IMR-90 (cell line): ENCODE measurements at regions not wholly inside any gene's neighbourhood (a gene's known extent, or its start where the extent isn't known, plus 50 kb on each side); places are given as distances from the start of the nearest gene placed in this dataset.

ENCODE experiments used
- ATAC-seq: fragments of 200-7000 bp; cut with Tn5 transposase; 2 replicates; pipeline ENCODE4 v1.9.1; 2020; ENCODE audit warnings: low read depth, mild to moderate bottlenecking, moderate library complexity
- BruUV-seq: library from RNA; stranded (reverse); fragments of 400-500 nt; replicated peaks from 2 replicates; lab custom pipeline; 2021; lab: Mats Ljungman, UMichigan
- CTCF ChIA-PET: fragments of 300-600 bp; formaldehyde crosslinking; extraction: SDS; loops from one replicate; lab custom pipeline; 2021; ENCODE audit warnings: antibody characterized with exemption; lab: Yijun Ruan, JAX
- POLR2A ChIA-PET: fragments of 300-600 bp; sonication (Branson Sonifier 250); formaldehyde crosslinking; loops from one replicate; lab custom pipeline; 2022; ENCODE audit warnings: antibody characterized with exemption; ENCODE audit not compliant: unreplicated experiment; lab: Charles Lee
- DNase-seq: peaks from one replicate; pipeline ENCODE4 v3.0.0; 2013
- H2AFZ ChIP-seq: replicated peaks from 2 replicates; pipeline ENCODE3; 2013; ENCODE audit warnings: low read length, mild to moderate bottlenecking; ENCODE audit not compliant: poor library complexity
- H2AK5ac ChIP-seq: 2 replicates; pipeline ENCODE4 v1.6.1; 2013; ENCODE audit warnings: low read depth, low read length, inconsistent platforms
- H2AK9ac ChIP-seq: replicated peaks from 2 replicates; pipeline ENCODE3; 2013; ENCODE audit warnings: mild to moderate bottlenecking, low read depth, low read length, moderate library complexity; ENCODE audit not compliant: poor library complexity
- H2BK120ac ChIP-seq: 2 replicates; pipeline ENCODE4 v1.6.1; 2013; ENCODE audit warnings: low read depth, low read length, inconsistent platforms
- H2BK15ac ChIP-seq: 3 replicates; pipeline ENCODE4 v1.6.1; 2013; ENCODE audit warnings: low read depth, low read length, inconsistent platforms
- H2BK20ac ChIP-seq: 2 replicates; pipeline ENCODE4 v1.6.1; 2013; ENCODE audit warnings: low read depth, mild to moderate bottlenecking, inconsistent platforms, low read length, moderate library complexity
- H2BK5ac ChIP-seq: 2 replicates; pipeline ENCODE4 v1.6.1; 2013; ENCODE audit warnings: mild to moderate bottlenecking, low read depth, low read length, inconsistent platforms; ENCODE audit not compliant: poor library complexity, severe bottlenecking
- H3K14ac ChIP-seq: replicated peaks from 2 replicates; pipeline ENCODE4 v1.6.1; 2013; ENCODE audit warnings: low read depth, low read length, inconsistent platforms
- H3K18ac ChIP-seq: 2 replicates; pipeline ENCODE4 v1.6.1; 2013; ENCODE audit warnings: low read depth, low read length, control low read depth
- H3K23ac ChIP-seq: 2 replicates; pipeline ENCODE4 v1.6.1; 2013; ENCODE audit warnings: low read depth, low read length, inconsistent platforms
- H3K27ac ChIP-seq: 2 replicates; pipeline ENCODE4 v1.5.1; 2013; ENCODE audit warnings: mild to moderate bottlenecking, control low read depth, low read length; ENCODE audit not compliant: insufficient read depth
- H3K27me3 ChIP-seq: 2 replicates; pipeline ENCODE4 v1.6.1; 2013; ENCODE audit warnings: low read length; ENCODE audit not compliant: control insufficient read depth, insufficient read depth
- H3K36me3 ChIP-seq: 2 replicates; pipeline ENCODE4 v1.6.1; 2013; ENCODE audit warnings: low read length, mixed read lengths; ENCODE audit not compliant: control insufficient read depth, insufficient read depth
- H3K4ac ChIP-seq: 2 replicates; pipeline ENCODE4 v1.6.1; 2013; ENCODE audit warnings: low read depth, low read length, inconsistent platforms
- H3K4me1 ChIP-seq: 2 replicates; pipeline ENCODE4 v1.6.1; 2013; ENCODE audit warnings: low read length, mixed read lengths; ENCODE audit not compliant: control insufficient read depth, insufficient read depth
- H3K4me2 ChIP-seq: 2 replicates; pipeline ENCODE4 v1.6.1; 2013; ENCODE audit warnings: low read depth, mild to moderate bottlenecking, control low read depth, low read length, moderate library complexity
- H3K4me3 ChIP-seq: 2 replicates; pipeline ENCODE4 v1.5.1; 2013; ENCODE audit warnings: low read depth, mild to moderate bottlenecking, control low read depth, low read length, moderate library complexity; ENCODE audit not compliant: insufficient read depth
- H3K56ac ChIP-seq: 2 replicates; pipeline ENCODE4 v1.6.1; 2013; ENCODE audit warnings: low read length, inconsistent platforms; ENCODE audit not compliant: insufficient read depth; ENCODE audit errors: extremely low read depth
- H3K79me1 ChIP-seq, 2 experiments: 2 replicates each; pipeline ENCODE4 v1.6.1; 2013; ENCODE audit warnings: low read length in 2 of 2, inconsistent platforms in 1 of 2, low read depth in 1 of 2
- H3K9ac ChIP-seq: 2 replicates; pipeline ENCODE4 v1.6.1; 2013; ENCODE audit warnings: low read depth, low read length, control low read depth
- H3K9me1 ChIP-seq: 2 replicates; pipeline ENCODE4 v1.6.1; 2013; ENCODE audit warnings: low read length, inconsistent platforms; ENCODE audit not compliant: insufficient read depth
- H3K9me3 ChIP-seq: 2 replicates; pipeline ENCODE4 v1.6.1; 2013; ENCODE audit warnings: low read length; ENCODE audit not compliant: control insufficient read depth, insufficient read depth
- H4K20me1 ChIP-seq: 2 replicates; pipeline ENCODE4 v1.6.1; 2013; ENCODE audit warnings: low read length, inconsistent platforms; ENCODE audit not compliant: insufficient read depth
- H4K5ac ChIP-seq: 2 replicates; pipeline ENCODE4 v1.6.1; 2013; ENCODE audit warnings: mild to moderate bottlenecking, low read depth, low read length, control low read depth
- H4K8ac ChIP-seq, 2 experiments: 2 replicates each; pipeline ENCODE4 v1.6.1; 2013; ENCODE audit warnings: low read depth in 2 of 2, low read length in 2 of 2, control low read depth in 1 of 2, inconsistent platforms in 1 of 2
- H4K91ac ChIP-seq: 2 replicates; pipeline ENCODE4 v1.6.1; 2013; ENCODE audit warnings: low read depth, low read length, inconsistent platforms; ENCODE audit not compliant: insufficient read depth
- BHLHE40 ChIP-seq: fragments of 150-350 bp; IDR thresholded peaks from 2 replicates; pipeline ENCODE4 v1.6.1; 2016; ENCODE audit warnings: mild to moderate bottlenecking, low read depth, low read length
- CEBPB ChIP-seq: IDR thresholded peaks from 2 replicates; pipeline ENCODE4 v1.6.1; 2012; ENCODE audit warnings: low read depth, low read length, improper control_type of control experiment
- CHD1 ChIP-seq: IDR thresholded peaks from 2 replicates; pipeline ENCODE4 v1.6.1; 2012; ENCODE audit warnings: low read depth, low read length, improper control_type of control experiment
- MAFK ChIP-seq: IDR thresholded peaks from 2 replicates; pipeline ENCODE4 v1.6.1; 2012; ENCODE audit warnings: low read depth, low read length, improper control_type of control experiment
- MAZ ChIP-seq: IDR thresholded peaks from 2 replicates; pipeline ENCODE4 v1.6.1; 2012; ENCODE audit warnings: low read depth, mild to moderate bottlenecking, low read length, improper control_type of control experiment, moderate library complexity, borderline replicate concordance
- MXI1 ChIP-seq: IDR thresholded peaks from 2 replicates; pipeline ENCODE4 v1.6.1; 2012; ENCODE audit warnings: low read depth, mild to moderate bottlenecking, low read length, moderate library complexity, borderline replicate concordance
- NFE2L2 ChIP-seq: fragments of 150-350 bp; IDR thresholded peaks from 2 replicates; pipeline ENCODE4 v1.6.1; 2016; ENCODE audit warnings: low read depth, mild to moderate bottlenecking, low read length
- RFX5 ChIP-seq: IDR thresholded peaks from 2 replicates; pipeline ENCODE4 v1.8.0; 2012; ENCODE audit warnings: low read depth, mild to moderate bottlenecking, low read length, moderate library complexity
- WGBS, 2 experiments: methylation state at CpG; one replicate each; pipeline versions ENCODE4 v1.1.5 to v1.1.7; 2013; ENCODE audit warnings: missing lambda C conversion rate in 2 of 2; ENCODE audit not compliant: insufficient read length in 1 of 2; ENCODE audit errors: extremely low coverage in 2 of 2; 5-methylcytosine and 5-hydroxymethylcytosine counted together
- dilution Hi-C: fragments of 300-500 bp; cut with HindIII; formaldehyde crosslinking; loops from one replicate; pipeline ENCODE4 v1.14.3; 2018; ENCODE audit warnings: low sequenced_read_pairs; ENCODE audit not compliant: unreplicated experiment
- in situ Hi-C: fragments of 300-500 bp; cut with MboI; formaldehyde crosslinking; loops from 3 replicates; pipeline ENCODE4 v1.14.3; 2019; ENCODE audit warnings: low sequenced_read_pairs, inconsistent platforms, mixed read lengths
- intact Hi-C: fragments of 100-400 bp; cut with micrococcal nuclease; formaldehyde crosslinking; loops from 2 replicates; pipeline ENCODE4 v1.10.0; 2022
- TF ChIP-seq, protein P1 (sequence below): fragments of 150-350 bp; IDR thresholded peaks from 2 replicates; pipeline ENCODE4 v1.6.1; 2017; ENCODE audit warnings: mild to moderate bottlenecking, antibody characterized with exemption, low read length, low read depth

DNA sequence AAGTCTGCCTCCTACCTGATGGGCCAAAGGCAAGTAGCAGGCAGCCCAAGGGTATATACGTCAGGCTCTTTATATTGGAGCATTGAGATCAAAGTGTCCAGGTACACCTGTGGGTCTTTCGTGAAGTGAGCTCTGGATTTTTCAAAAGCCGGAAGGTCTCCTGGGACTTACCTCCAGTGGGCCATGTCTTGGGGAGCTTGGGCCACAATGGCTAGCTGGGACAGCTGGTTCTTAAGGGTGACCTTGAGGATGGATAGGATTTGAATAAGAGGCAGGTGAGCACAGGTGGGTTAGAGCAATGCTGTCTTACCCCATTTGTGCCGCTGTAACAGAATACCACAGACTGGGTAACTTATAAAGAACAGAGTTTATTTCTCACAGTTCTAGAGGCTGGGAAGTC lies 153.4 kb downstream of the CDC5L start:
- Histone ChIP-seq H2AK9ac (no peak overlapping the region), H2BK20ac (no peak overlapping the region), H2BK5ac (no peak overlapping the region), H3K36me3 (no peaks in the 10 kb centered on the region), H2AFZ (no peak overlapping the region), H2AK5ac (no peak overlapping the region), H2BK120ac (no peak overlapping the region), H3K18ac (no peak overlapping the region), H4K5ac (no peak overlapping the region), H2BK15ac (no peak overlapping the region), H4K91ac (no peak overlapping the region), H4K8ac (no peak overlapping the region), H3K4me3 (no peak overlapping the region), H3K9ac (no peak overlapping the region), H3K23ac (no peak overlapping the region), H3K4me1 (peaks cover 9% of the 10 kb centered on the region; the same call in 1 of the 2 replicates), H3K14ac (no peak overlapping the region), H3K4ac (no peak overlapping the region), H4K20me1 (no peaks in the 10 kb centered on the region), H3K27ac (no peak overlapping the region), H3K4me2 (no peak overlapping the region), H3K27me3 (peaks cover 12% of the 10 kb centered on the region), H3K79me1 (no peaks in the 10 kb centered on the region), H3K9me1 (no peaks in the 10 kb centered on the region), H3K9me3 (peaks cover 2% of the 10 kb centered on the region), H3K56ac (no peak overlapping the region)
- TF ChIP-seq MAFK (no peak), CEBPB (no peak), BHLHE40 (no peak), NFE2L2 (no peak), RFX5 (no peak), CHD1 (no peak), MAZ (no peak), MXI1 (no peak)
- TF ChIP-seq, protein P1, sequence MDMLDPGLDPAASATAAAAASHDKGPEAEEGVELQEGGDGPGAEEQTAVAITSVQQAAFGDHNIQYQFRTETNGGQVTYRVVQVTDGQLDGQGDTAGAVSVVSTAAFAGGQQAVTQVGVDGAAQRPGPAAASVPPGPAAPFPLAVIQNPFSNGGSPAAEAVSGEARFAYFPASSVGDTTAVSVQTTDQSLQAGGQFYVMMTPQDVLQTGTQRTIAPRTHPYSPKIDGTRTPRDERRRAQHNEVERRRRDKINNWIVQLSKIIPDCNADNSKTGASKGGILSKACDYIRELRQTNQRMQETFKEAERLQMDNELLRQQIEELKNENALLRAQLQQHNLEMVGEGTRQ: no peak
- ATAC-seq: no peak
- intact Hi-C loops (no loop called here), in situ Hi-C loops (no loop called here), dilution Hi-C loops (no loop called here)
- POLR2A ChIA-PET: no interaction called here
- 100% methylated on average over 2 of the region's 4 CpGs; no CpG with 5 or more reads in 1 of the 2 experiments for WGBS, 2 experiments
- CTCF ChIA-PET: no interaction called here
- no peak for DNase-seq
- no TSS peak for BruUV-seq
